AG04450 (cell line): ENCODE measurements at regions not wholly inside any gene's neighbourhood (a gene's known extent, or its start where the extent isn't known, plus 50 kb on each side); places are given as distances from the start of the nearest gene placed in this dataset.

ENCODE experiments used
- CTCF ChIA-PET: fragments of 300-600, 350-600 bp; formaldehyde crosslinking; extraction: SDS; loops from one replicate; lab custom pipeline; 2022; ENCODE audit warnings: antibody characterized with exemption, inconsistent platforms; lab: Charles Lee
- POLR2A ChIA-PET: fragments of 350-600 bp; formaldehyde crosslinking; extraction: SDS; loops from one replicate; lab custom pipeline; 2021; ENCODE audit warnings: antibody characterized with exemption, inconsistent platforms; lab: Yijun Ruan, JAX
- DNase-seq: peaks from one replicate; pipeline ENCODE4 v3.0.0-alpha.2; 2011; ENCODE audit warnings: low read depth, low spot score
- H3K27ac ChIP-seq: one replicate; pipeline ENCODE4 v1.5.1; 2012; ENCODE audit warnings: low read depth, low read length, control low read depth
- H3K27me3 ChIP-seq: one replicate; pipeline ENCODE4 v1.6.0; 2012; ENCODE audit warnings: low read length; ENCODE audit not compliant: control insufficient read depth, insufficient read depth
- H3K4me3 ChIP-seq: 2 replicates; pipeline ENCODE4 v1.5.1; 2011; ENCODE audit warnings: mild to moderate bottlenecking, low read depth, low read length, control low read depth
- H3K9me3 ChIP-seq: 2 replicates; pipeline ENCODE4 v1.5.1; 2012; ENCODE audit warnings: low read length; ENCODE audit not compliant: control insufficient read depth, insufficient read depth
- CTCF ChIP-seq: IDR thresholded peaks from 2 replicates; pipeline ENCODE4 v1.5.1; 2011; ENCODE audit warnings: low read depth, low read length, control low read depth, inconsistent platforms

DNA sequence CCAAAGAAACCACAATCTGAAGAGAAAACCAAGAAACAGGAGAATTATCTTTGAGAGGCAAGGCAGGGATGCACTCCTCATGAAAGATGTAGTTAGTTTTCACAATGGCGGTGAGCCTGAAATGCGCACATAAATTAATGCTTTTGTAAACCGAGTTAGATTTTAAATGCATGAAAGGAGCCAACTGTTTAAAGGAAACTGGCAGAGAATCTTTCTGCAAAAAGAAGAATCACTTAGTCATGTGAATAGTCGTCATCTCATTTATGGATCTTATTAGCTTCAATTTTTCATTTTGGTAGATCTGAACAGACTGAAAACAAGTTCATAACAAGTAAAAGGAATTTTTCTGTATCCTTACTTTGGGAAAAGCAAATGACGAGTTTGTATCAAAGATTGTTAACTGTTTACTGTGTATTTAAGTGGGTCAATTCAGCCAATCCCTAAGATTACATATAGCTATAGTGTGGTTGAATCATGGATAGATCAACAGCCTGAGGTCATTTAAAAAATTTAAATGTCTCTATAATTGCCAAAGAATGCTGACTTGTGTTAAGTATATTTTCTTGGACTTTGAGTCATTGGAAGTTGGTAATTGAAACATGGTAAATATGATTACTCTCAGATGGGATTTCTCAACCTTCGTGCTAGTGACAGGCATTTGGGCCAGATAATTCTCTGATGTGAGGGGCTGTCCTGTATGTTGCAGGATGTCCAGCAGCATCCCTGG is 226.6 kb upstream of the KAZN start:
- no peak for TF ChIP-seq CTCF
- H3K27me3 ChIP-seq: no peaks in the 10 kb centered on the region
- H3K4me3 ChIP-seq: no peak overlapping the region
- H3K9me3 ChIP-seq: peaks cover 10% of the 10 kb centered on the region
- H3K27ac ChIP-seq: no peak overlapping the region
- ChIA-PET CTCF (no interaction called here), POLR2A (no interaction called here)
- DNase-seq: no peak

GRCh38 chr1:14372526-14372925 is 226.0 kb upstream of the KAZN start:
- DNase-seq: no peak
- H3K27ac ChIP-seq: no peak overlapping the region
- CTCF ChIA-PET: no interaction called here
- POLR2A ChIA-PET: no interaction called here
- H3K4me3 ChIP-seq: no peak overlapping the region
- H3K9me3 ChIP-seq: peaks cover 8% of the 10 kb centered on the region
- no peak for TF ChIP-seq CTCF
- H3K27me3 ChIP-seq: no peaks in the 10 kb centered on the region

GRCh38 chr1:14373081-14373758 is 225.3 kb upstream of the KAZN start:
- DNase-seq: no peak
- Histone ChIP-seq H3K27me3 (no peaks in the 10 kb centered on the region), H3K4me3 (no peak overlapping the region), H3K27ac (no peak overlapping the region), H3K9me3 (peaks cover 6% of the 10 kb centered on the region)
- POLR2A ChIA-PET: no interaction called here
- no peak for TF ChIP-seq CTCF
- CTCF ChIA-PET: no interaction called here

DNA sequence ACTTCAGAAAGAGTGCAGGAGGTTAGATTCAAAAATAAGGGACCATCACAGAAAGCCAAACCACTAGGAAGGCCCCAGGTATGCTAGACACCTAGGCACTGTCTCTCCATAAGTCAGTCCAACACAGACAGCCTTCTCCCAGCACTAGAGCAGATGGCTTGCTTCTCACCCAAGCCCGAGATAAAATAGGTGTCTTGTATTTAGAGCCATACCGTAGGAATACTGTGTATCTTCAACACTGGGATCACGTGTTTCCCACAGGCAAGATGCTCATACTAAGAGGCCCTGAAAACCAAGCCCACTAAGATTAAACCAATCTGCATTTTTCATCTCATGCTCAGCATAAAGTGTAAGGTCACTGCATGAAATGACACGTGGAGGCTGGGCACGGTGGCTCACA is 223.3 kb upstream of the KAZN start:
- CTCF ChIA-PET: no interaction called here

More for the DNA sequence above, 223.3 kb upstream of the KAZN start:
- no peaks in the 10 kb centered on the region for H3K27me3 ChIP-seq
- H3K4me3 ChIP-seq: no peak overlapping the region
- no peak overlapping the region for H3K27ac ChIP-seq
- POLR2A ChIA-PET: no interaction called here
- H3K9me3 ChIP-seq: peaks cover 14% of the 10 kb centered on the region
- no peak for TF ChIP-seq CTCF
- DNase-seq: no peak
